ENCODE measurements at regions not wholly inside any gene's neighbourhood (a gene's known extent, or its start where the extent isn't known, plus 50 kb on each side); places are given as distances from the start of the nearest gene placed in this dataset.

- H3K4me2 ChIP-seq (ENCODE audit: extremely low read depth, insufficient read depth, low read length): no peak overlapping the region
Observed at GRCh38 chr5:99775189-99775588, 760.0 kb upstream of the FAM174A start.

DNA sequence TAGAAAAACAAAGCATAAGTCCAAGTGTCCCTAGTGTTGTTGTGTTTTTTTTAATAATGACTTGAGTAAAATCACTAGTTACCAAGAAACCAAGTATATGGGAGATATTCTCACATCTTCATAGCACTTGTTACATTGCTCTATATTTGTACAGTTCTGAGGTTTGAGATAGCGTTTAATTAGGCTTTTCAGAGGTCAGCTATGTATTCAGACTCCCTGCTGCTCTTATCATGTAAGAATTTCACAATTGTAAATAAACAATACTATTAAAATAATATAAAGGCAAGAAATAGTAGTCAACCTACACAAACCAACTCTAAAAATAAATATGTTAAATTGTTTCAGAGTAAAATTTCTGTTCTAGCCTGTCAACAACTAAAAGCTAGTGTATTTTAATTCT is 761.9 kb upstream of the FAM174A start:
- no peak overlapping the region for H2AFZ ChIP-seq (ENCODE audit: low read length)
- H4K20me1 ChIP-seq (ENCODE audit: control insufficient read depth, extremely low read depth, insufficient read depth, low read length): no peaks in the 10 kb centered on the region
- TF ChIP-seq, protein P1, sequence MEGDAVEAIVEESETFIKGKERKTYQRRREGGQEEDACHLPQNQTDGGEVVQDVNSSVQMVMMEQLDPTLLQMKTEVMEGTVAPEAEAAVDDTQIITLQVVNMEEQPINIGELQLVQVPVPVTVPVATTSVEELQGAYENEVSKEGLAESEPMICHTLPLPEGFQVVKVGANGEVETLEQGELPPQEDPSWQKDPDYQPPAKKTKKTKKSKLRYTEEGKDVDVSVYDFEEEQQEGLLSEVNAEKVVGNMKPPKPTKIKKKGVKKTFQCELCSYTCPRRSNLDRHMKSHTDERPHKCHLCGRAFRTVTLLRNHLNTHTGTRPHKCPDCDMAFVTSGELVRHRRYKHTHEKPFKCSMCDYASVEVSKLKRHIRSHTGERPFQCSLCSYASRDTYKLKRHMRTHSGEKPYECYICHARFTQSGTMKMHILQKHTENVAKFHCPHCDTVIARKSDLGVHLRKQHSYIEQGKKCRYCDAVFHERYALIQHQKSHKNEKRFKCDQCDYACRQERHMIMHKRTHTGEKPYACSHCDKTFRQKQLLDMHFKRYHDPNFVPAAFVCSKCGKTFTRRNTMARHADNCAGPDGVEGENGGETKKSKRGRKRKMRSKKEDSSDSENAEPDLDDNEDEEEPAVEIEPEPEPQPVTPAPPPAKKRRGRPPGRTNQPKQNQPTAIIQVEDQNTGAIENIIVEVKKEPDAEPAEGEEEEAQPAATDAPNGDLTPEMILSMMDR (conservative IDR thresholded peaks at IDR 0.05 in 1 of 2, IDR thresholded peaks at IDR 0.05 in 1 of 2; ENCODE audit: low read depth in 1 of 2, low read length in 2 of 2): no peak
- TF ChIP-seq EZH2 (IDR thresholded peaks at IDR 0.05; ENCODE audit: low read length, missing control alignments): no peak
- no peak overlapping the region for H3K4me2 ChIP-seq (ENCODE audit: extremely low read depth, insufficient read depth, low read length)
- H3K4me1 ChIP-seq (ENCODE audit: control insufficient read depth, extremely low read depth, insufficient read depth, low read length): no peaks in the 10 kb centered on the region
- no peak for DNase-seq (ENCODE audit: low read depth in 2 of 2)
- no peaks in the 10 kb centered on the region for H3K79me2 ChIP-seq (ENCODE audit: control insufficient read depth, insufficient read depth, low read length)
- H3K9ac ChIP-seq (ENCODE audit: insufficient read depth, low read length): no peak overlapping the region
- H3K9me3 ChIP-seq (ENCODE audit: control insufficient read depth, insufficient read depth, low read depth, low read length): no peaks in the 10 kb centered on the region
- no peaks in the 10 kb centered on the region for H3K27me3 ChIP-seq (ENCODE audit: control insufficient read depth, insufficient read depth, low read length)
- no peak overlapping the region for H3K4me3 ChIP-seq (replicated peaks in 1 of 4; ENCODE audit: control extremely low read depth in 1 of 4, insufficient read depth in 1 of 4, low read depth in 3 of 4, low read length in 4 of 4)
- H3K36me3 ChIP-seq (ENCODE audit: control insufficient read depth, insufficient read depth, low read length): no peaks in the 10 kb centered on the region
- no peak overlapping the region for H3K27ac ChIP-seq (ENCODE audit: insufficient read depth, low read length)

More at GRCh38 chr5:99775189-99775588, 760.0 kb upstream of the FAM174A start:
- Histone ChIP-seq H2AFZ (ENCODE audit: low read length) (no peak overlapping the region), H3K4me3 (replicated peaks in 1 of 4; ENCODE audit: control extremely low read depth in 1 of 4, insufficient read depth in 1 of 4, low read depth in 3 of 4, low read length in 4 of 4) (no peak overlapping the region), H3K79me2 (ENCODE audit: control insufficient read depth, insufficient read depth, low read length) (no peaks in the 10 kb centered on the region), H3K4me1 (ENCODE audit: control insufficient read depth, extremely low read depth, insufficient read depth, low read length) (no peaks in the 10 kb centered on the region), H3K27ac (ENCODE audit: insufficient read depth, low read length) (no peak overlapping the region), H4K20me1 (ENCODE audit: control insufficient read depth, extremely low read depth, insufficient read depth, low read length) (no peaks in the 10 kb centered on the region), H3K9me3 (ENCODE audit: control insufficient read depth, insufficient read depth, low read depth, low read length) (no peaks in the 10 kb centered on the region), H3K36me3 (ENCODE audit: control insufficient read depth, insufficient read depth, low read length) (no peaks in the 10 kb centered on the region), H3K27me3 (ENCODE audit: control insufficient read depth, insufficient read depth, low read length) (no peaks in the 10 kb centered on the region), H3K9ac (ENCODE audit: insufficient read depth, low read length) (no peak overlapping the region)
- DNase-seq (ENCODE audit: low read depth in 2 of 2): no peak
- TF ChIP-seq EZH2 (IDR thresholded peaks at IDR 0.05; ENCODE audit: low read length, missing control alignments): no peak
- TF ChIP-seq, protein P1 (conservative IDR thresholded peaks at IDR 0.05 in 1 of 2, IDR thresholded peaks at IDR 0.05 in 1 of 2; ENCODE audit: low read depth in 1 of 2, low read length in 2 of 2): no peak

DNA sequence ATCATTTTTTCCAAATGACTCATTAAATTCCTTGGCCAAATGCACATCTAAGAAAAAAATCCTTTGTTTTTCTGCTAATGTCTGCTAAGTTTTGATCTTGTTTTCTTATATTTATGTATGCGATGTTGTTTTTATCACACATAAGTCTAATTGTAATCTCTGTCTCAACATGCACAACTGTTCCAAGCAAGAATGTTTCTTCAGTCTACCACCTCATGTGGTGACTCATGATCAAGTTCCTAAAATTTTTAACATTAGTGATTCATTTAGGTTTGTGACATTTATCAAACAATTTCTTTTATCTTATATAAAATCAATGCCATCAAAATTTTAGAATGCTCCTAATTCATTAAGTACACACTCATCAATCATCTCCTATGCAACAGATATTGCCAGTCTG is 763.9 kb upstream of the FAM174A start:
- Histone ChIP-seq H3K4me1 (ENCODE audit: control insufficient read depth, extremely low read depth, insufficient read depth, low read length) (no peaks in the 10 kb centered on the region), H3K4me3 (replicated peaks in 1 of 4; ENCODE audit: control extremely low read depth in 1 of 4, insufficient read depth in 1 of 4, low read depth in 3 of 4, low read length in 4 of 4) (no peak overlapping the region), H3K79me2 (ENCODE audit: control insufficient read depth, insufficient read depth, low read length) (no peaks in the 10 kb centered on the region), H4K20me1 (ENCODE audit: control insufficient read depth, extremely low read depth, insufficient read depth, low read length) (no peaks in the 10 kb centered on the region), H3K4me2 (ENCODE audit: extremely low read depth, insufficient read depth, low read length) (no peak overlapping the region), H3K36me3 (ENCODE audit: control insufficient read depth, insufficient read depth, low read length) (no peaks in the 10 kb centered on the region), H3K9ac (ENCODE audit: insufficient read depth, low read length) (no peak overlapping the region), H3K27me3 (ENCODE audit: control insufficient read depth, insufficient read depth, low read length) (no peaks in the 10 kb centered on the region), H2AFZ (ENCODE audit: low read length) (no peak overlapping the region), H3K27ac (ENCODE audit: insufficient read depth, low read length) (no peak overlapping the region), H3K9me3 (ENCODE audit: control insufficient read depth, insufficient read depth, low read depth, low read length) (no peaks in the 10 kb centered on the region)
- DNase-seq (ENCODE audit: low read depth in 2 of 2): peak; percentile 2 to 44
- TF ChIP-seq, protein P1 (conservative IDR thresholded peaks at IDR 0.05 in 1 of 2, IDR thresholded peaks at IDR 0.05 in 1 of 2; ENCODE audit: low read depth in 1 of 2, low read length in 2 of 2): no peak
- no peak for TF ChIP-seq EZH2 (IDR thresholded peaks at IDR 0.05; ENCODE audit: low read length, missing control alignments)

Measured in fibroblast of lung (primary cell).